ENCODE measurements at regions not wholly inside any gene's neighbourhood (a gene's known extent, or its start where the extent isn't known, plus 50 kb on each side); places are given as distances from the start of the nearest gene placed in this dataset.
"Not testable (repeated sequence)": the region's sequence is repeated elsewhere in the genome, so short reads cannot be mapped to it uniquely, and the experiment has no call there.

DNA sequence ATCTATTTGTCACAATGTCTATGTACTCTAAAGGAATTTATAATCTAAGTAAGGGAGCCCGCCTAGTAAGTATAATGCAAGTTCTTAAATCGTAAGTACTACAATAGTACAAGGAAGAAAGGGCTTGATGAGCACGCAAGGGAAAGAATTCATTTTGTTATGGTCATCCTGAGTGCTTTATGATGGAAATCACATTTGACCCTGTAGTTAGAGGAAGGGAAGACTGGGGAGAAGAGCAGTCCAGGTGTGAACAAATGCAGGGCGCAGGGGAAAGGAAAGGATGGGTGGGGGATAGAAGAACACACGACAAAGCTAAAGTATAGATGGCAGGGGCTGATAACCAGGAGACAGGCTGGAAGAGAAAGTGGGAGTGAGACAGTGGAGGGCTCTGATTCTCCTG is 88.2 kb upstream of the ARMC3 start:
- Histone ChIP-seq H3K4me1 (ENCODE audit: control insufficient read depth, insufficient read depth, low read length) (no peaks in the 10 kb centered on the region), H3K9me3 (ENCODE audit: control insufficient read depth, low read length) (no peaks in the 10 kb centered on the region), H3K27ac (ENCODE audit: low read length) (no peak overlapping the region), H3K4me3 (ENCODE audit: low read length) (no peak overlapping the region), H3K27me3 (ENCODE audit: control insufficient read depth, insufficient read depth) (no peaks in the 10 kb centered on the region)
- ATAC-seq: no peak
- DNase-seq: no peak
- WGBS: 79% methylated on average over 5 of the region's 5 CpGs
- intact Hi-C loops (cut with DNase I): no loop called here

DNA sequence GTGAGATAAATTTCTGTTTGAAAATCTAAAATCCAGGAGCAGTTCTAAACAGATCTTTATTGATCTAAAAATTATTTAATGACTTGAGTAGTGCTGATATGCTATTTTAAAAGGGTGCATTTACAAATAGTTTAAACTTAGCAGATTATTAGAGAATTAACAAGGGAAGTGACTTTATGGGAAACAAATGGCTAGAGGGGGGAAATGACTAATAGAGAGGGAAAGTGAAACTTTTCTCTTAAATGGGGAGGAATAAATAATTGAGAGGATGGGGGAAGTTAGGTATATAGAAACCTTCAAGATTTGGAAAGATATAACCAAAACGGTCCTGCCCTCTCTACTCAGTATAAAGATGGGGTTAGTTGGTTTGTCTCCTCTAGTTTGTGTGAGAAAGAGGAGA is 90.1 kb upstream of the ARMC3 start:
- DNase-seq (no peak), ATAC-seq (no peak)
- intact Hi-C loops (cut with DNase I): no loop called here
- Histone ChIP-seq H3K4me1 (ENCODE audit: control insufficient read depth, insufficient read depth, low read length) (no peaks in the 10 kb centered on the region), H3K4me3 (ENCODE audit: low read length) (no peak overlapping the region), H3K27me3 (ENCODE audit: control insufficient read depth, insufficient read depth) (no peaks in the 10 kb centered on the region), H3K9me3 (ENCODE audit: control insufficient read depth, low read length) (no peaks in the 10 kb centered on the region), H3K27ac (ENCODE audit: low read length) (no peak overlapping the region)
- 64% methylated on average over 1 of the region's 1 CpG for WGBS

DNA sequence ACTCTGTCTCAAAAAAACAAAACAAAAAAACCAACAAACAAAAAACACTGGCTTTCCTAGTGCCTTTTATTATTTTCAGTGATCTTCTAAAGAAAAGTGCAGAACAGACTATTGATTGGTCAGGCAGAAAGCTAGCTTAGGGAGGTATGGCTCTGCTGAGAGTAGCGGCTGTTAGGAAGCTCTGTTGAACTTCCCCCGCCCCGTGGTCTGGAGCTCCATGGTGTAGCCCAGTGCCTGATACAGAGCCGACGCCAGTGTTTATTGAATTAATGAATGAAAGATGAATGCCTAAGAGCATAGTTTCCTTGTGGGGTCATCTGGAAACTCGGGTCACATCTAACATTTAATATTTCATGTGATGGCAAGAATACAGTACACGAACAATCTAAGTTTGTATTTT is 90.5 kb upstream of the ARMC3 start:
- intact Hi-C loops (cut with DNase I): no loop called here
- 79% methylated on average over 7 of the region's 7 CpGs for WGBS
- ATAC-seq: no peak
- Histone ChIP-seq H3K27ac (ENCODE audit: low read length) (no peak overlapping the region), H3K9me3 (ENCODE audit: control insufficient read depth, low read length) (no peaks in the 10 kb centered on the region), H3K27me3 (ENCODE audit: control insufficient read depth, insufficient read depth) (no peaks in the 10 kb centered on the region), H3K4me1 (ENCODE audit: control insufficient read depth, insufficient read depth, low read length) (no peaks in the 10 kb centered on the region), H3K4me3 (ENCODE audit: low read length) (no peak overlapping the region)
- DNase-seq: no peak

DNA sequence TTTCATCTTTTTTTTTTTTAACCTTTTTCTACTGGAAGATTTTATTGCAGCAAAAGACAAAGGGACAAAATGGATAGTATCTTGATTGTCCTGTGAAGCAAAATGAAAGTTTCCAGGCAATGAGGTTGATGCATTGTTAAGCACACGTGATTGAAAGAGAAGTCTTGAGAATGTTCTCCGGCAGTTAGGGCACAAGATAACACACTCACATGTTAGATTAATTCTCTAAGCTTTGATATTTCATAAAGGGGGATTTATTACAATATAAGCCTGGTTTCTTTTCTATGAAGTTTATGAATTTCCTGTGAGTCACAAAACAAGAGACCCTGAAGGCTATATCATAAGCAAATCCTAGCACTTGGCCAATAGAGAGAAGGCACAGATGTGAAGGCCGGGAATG is 93.4 kb upstream of the ARMC3 start:
- intact Hi-C loops (cut with DNase I): no loop called here

DNA sequence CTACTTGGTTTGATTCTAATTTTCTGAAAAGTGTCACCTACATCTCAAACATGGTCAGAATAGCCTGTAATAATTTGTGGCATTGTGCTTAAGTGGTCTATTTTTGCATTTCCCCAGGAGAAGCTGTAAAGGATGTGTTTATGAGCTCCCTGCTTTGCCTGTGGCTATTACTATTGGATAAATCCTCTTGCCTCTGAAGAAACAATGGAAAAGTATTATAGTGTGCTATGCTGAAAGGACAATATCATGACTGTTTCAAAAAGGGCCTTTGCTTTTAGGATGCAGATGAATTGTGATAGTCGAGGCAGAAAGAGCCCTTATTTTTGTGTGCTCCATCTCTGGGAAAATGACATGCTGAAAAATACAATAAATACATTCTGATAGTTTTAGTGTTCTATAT is 94.1 kb upstream of the ARMC3 start:
- Histone ChIP-seq H3K4me3 (ENCODE audit: low read length) (no peak overlapping the region), H3K4me1 (ENCODE audit: control insufficient read depth, insufficient read depth, low read length) (no peaks in the 10 kb centered on the region), H3K9me3 (ENCODE audit: control insufficient read depth, low read length) (no peaks in the 10 kb centered on the region), H3K27ac (ENCODE audit: low read length) (no peak overlapping the region), H3K27me3 (ENCODE audit: control insufficient read depth, insufficient read depth) (no peaks in the 10 kb centered on the region)
- DNase-seq (no peak), ATAC-seq (no peak)
- 69% methylated on average over 1 of the region's 1 CpG for WGBS
- intact Hi-C loops (cut with DNase I): no loop called here

More for the DNA sequence above, 93.4 kb upstream of the ARMC3 start:
- DNase-seq: no peak
- H3K27me3 ChIP-seq (ENCODE audit: control insufficient read depth, insufficient read depth): no peaks in the 10 kb centered on the region
- no peaks in the 10 kb centered on the region for H3K9me3 ChIP-seq (ENCODE audit: control insufficient read depth, low read length)
- H3K4me3 ChIP-seq (ENCODE audit: low read length): no peak overlapping the region
- no peak for ATAC-seq
- 66% methylated on average over 3 of the region's 3 CpGs for WGBS
- H3K27ac ChIP-seq (ENCODE audit: low read length): no peak overlapping the region
- no peaks in the 10 kb centered on the region for H3K4me1 ChIP-seq (ENCODE audit: control insufficient read depth, insufficient read depth, low read length)

DNA sequence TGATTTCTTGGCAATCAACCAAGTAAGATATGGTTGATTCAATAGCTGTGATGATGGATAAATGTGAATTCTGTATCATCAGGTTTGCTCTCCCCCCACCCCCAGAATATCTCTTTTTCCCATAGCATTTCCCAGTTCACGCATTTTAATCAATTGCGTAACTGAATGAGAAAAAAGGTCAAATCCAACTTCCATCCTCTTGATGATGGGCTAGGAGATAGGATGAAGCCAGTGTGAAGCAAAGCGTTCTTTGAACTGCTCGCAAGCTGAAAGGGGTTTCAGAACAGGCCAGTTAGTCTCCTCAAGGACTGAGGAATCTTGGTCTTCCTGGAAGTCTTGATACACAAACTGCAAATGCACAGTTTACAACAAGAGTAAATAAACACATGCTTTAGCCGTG is 94.5 kb upstream of the ARMC3 start:
- ATAC-seq (no peak), DNase-seq (no peak)
- Histone ChIP-seq H3K27ac (ENCODE audit: low read length) (no peak overlapping the region), H3K4me3 (ENCODE audit: low read length) (no peak overlapping the region), H3K27me3 (ENCODE audit: control insufficient read depth, insufficient read depth) (no peaks in the 10 kb centered on the region), H3K4me1 (ENCODE audit: control insufficient read depth, insufficient read depth, low read length) (no peaks in the 10 kb centered on the region), H3K9me3 (ENCODE audit: control insufficient read depth, low read length) (no peaks in the 10 kb centered on the region)
- intact Hi-C loops (cut with DNase I): no loop called here
- WGBS: 91% methylated on average over 5 of the region's 5 CpGs

DNA sequence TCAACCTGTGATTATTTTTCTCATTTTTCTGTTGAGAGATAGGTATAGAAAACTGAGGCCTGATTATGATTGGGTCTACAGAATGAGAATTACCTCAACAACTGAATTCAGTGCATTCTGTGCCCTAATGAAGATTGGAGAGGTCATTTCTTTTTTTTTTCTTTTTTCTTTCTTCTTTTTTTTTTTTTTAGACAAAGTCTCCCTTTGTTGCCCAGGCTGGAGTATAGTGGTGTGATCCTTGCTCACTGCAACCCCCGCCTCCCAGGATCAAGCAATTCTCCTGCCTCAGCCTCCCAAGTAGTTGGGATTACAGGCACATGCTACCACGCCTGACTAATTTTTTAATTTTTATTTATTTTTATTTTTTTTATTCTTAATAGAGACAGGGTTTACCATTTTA is 95.0 kb upstream of the ARMC3 start:
- 98% methylated on average over 2 of the region's 2 CpGs for WGBS
- DNase-seq (no peak), ATAC-seq (no peak)

DNA sequence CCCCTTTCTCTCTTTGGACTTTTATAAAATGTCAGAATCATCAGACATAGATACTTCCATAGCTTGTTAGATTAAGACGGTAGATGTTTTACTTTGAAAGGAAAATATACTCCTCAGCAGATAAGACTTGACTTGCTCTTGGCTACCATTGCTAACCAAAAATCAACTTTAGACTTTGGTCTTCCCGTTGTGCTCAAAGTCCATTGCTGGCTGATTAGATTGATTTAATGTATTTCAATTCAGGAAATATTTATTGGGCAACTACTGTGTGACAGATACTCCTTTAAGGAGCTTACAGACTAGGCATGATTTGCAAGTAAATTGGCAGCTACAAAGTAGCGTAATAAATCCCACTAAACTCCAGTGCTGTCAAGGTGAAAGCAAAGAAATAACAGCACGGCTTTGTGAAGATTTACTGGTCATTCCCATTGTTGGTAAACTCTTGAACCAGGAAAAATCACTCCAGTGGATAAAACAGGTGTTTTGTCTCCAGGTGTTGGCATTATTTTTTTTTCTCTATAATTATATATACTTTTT is 95.7 kb upstream of the ARMC3 start:
- Histone ChIP-seq H3K27ac (ENCODE audit: low read length) (no peak overlapping the region), H3K9me3 (ENCODE audit: control insufficient read depth, low read length) (no peaks in the 10 kb centered on the region), H3K4me3 (ENCODE audit: low read length) (no peak overlapping the region), H3K4me1 (ENCODE audit: control insufficient read depth, insufficient read depth, low read length) (no peaks in the 10 kb centered on the region), H3K27me3 (ENCODE audit: control insufficient read depth, insufficient read depth) (no peaks in the 10 kb centered on the region)
- no peak for ATAC-seq
- no peak for DNase-seq
- 84% methylated on average over 4 of the region's 4 CpGs for WGBS
- intact Hi-C loops (cut with DNase I): no loop called here

More for the DNA sequence above, 95.0 kb upstream of the ARMC3 start:
- intact Hi-C loops (cut with DNase I): no loop called here
- H3K4me3 ChIP-seq (ENCODE audit: low read length): no peak overlapping the region
- H3K4me1 ChIP-seq (ENCODE audit: control insufficient read depth, insufficient read depth, low read length): no peaks in the 10 kb centered on the region
- no peaks in the 10 kb centered on the region for H3K27me3 ChIP-seq (ENCODE audit: control insufficient read depth, insufficient read depth)
- no peaks in the 10 kb centered on the region for H3K9me3 ChIP-seq (ENCODE audit: control insufficient read depth, low read length)
- no peak overlapping the region for H3K27ac ChIP-seq (ENCODE audit: low read length)

DNA sequence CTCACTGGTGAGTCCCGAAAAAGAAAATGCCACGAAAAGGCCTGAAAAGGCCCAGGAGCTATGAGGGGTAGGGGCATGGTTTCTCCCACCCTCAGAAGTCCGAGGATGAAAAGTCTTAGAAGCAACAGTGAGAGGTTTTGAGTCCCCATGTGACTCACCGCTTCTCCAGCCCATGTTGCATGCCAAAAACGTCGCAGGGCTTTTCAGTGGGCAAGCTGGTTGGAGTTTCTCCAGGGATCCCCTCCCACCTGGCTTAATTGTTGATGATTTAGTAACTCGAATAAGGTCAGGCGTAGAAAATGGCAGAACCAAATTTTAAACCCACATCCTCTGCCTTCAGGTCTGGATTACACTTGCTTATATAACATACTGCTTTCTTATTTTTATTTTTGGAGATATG is 96.3 kb upstream of the ARMC3 start:
- Histone ChIP-seq H3K4me1 (ENCODE audit: control insufficient read depth, insufficient read depth, low read length) (no peaks in the 10 kb centered on the region), H3K9me3 (ENCODE audit: control insufficient read depth, low read length) (no peaks in the 10 kb centered on the region), H3K27me3 (ENCODE audit: control insufficient read depth, insufficient read depth) (no peaks in the 10 kb centered on the region), H3K27ac (ENCODE audit: low read length) (no peak overlapping the region), H3K4me3 (ENCODE audit: low read length) (no peak overlapping the region)
- DNase-seq (no peak), ATAC-seq (no peak)
- 88% methylated on average over 8 of the region's 8 CpGs for WGBS
- intact Hi-C loops (cut with DNase I): no loop called here

DNA sequence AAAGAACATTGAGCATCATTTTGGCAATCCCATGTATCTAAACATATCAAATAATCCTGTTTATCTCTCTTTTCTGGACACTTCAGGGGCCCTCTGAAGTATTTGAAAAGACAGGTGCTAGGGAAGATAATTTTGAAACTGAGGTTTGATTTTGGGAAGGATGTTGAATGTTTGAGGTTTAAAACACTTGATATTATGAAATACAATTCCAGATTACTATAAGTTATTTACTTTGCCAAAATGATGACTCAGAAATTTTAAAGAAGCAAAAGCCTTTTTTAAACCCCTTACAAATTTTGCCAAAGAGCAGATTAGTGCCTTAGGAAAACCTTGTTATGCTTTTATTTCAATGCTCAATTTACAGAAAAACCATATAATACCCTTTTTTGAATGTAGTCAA is 99.1 kb upstream of the ARMC3 start:
- intact Hi-C loops (cut with DNase I); H3K4me3 ChIP-seq (ENCODE audit: low read length); H3K27me3 ChIP-seq (ENCODE audit: control insufficient read depth, insufficient read depth); ATAC-seq; DNase-seq; H3K27ac ChIP-seq (ENCODE audit: low read length); H3K4me1 ChIP-seq (ENCODE audit: control insufficient read depth, insufficient read depth, low read length); H3K9me3 ChIP-seq (ENCODE audit: control insufficient read depth, low read length): not testable (repeated sequence)

DNA sequence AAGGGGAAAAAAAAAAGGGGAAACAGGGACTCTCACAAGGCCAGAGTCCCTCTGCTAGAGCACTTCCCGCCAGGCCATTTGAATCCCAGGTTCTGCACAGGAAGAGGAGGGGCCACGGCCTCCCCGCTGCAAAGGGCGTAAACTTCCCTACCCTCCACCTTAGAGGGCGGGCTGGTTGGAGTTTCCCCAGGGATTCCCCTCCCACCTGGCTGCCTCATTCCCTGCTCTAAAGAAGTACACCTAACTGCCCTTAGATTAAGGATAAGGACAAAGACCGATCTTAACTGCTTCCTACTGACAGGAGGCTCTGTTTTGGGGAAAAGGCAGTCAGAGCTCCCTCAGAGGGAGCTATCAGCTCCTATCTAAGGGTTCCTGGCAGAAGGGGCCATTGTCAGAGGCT is 102.0 kb upstream of the ARMC3 start:
- 73% methylated on average over 6 of the region's 6 CpGs for WGBS
- ATAC-seq (peak; percentile 26 to 41), DNase-seq (peak; percentile 33 to 76 (median 64))
- Histone ChIP-seq H3K4me3 (ENCODE audit: low read length) (no peak overlapping the region), H3K27ac (ENCODE audit: low read length) (no peak overlapping the region), H3K27me3 (ENCODE audit: control insufficient read depth, insufficient read depth) (no peaks in the 10 kb centered on the region), H3K4me1 (ENCODE audit: control insufficient read depth, insufficient read depth, low read length) (peaks cover 1% of the 10 kb centered on the region), H3K9me3 (ENCODE audit: control insufficient read depth, low read length) (no peaks in the 10 kb centered on the region)
- intact Hi-C loops (cut with DNase I): no loop called here

DNA sequence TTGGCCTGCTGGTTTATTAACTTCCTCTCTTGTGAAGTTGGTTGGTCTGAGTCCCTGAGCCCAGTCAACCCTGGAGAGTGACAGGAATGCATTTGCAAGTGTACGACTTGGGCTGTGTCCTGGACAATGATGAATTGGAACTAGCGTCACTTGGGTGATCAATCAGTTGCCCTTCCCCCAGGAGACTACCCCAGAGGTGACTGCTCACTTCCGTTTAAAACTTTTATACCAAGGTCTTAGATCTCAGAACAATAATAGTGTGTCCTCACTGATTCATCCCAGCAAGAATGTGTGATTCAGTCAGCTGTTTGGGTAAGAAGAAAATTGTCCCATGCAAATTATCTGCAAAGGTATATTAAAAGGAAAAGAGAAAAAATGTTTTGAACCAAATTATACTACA is 102.9 kb upstream of the ARMC3 start:
- Histone ChIP-seq H3K4me3 (ENCODE audit: low read length) (no peak overlapping the region), H3K27me3 (ENCODE audit: control insufficient read depth, insufficient read depth) (no peaks in the 10 kb centered on the region), H3K9me3 (ENCODE audit: control insufficient read depth, low read length) (no peaks in the 10 kb centered on the region), H3K4me1 (ENCODE audit: control insufficient read depth, insufficient read depth, low read length) (peaks cover 1% of the 10 kb centered on the region), H3K27ac (ENCODE audit: low read length) (no peak overlapping the region)
- 85% methylated on average over 3 of the region's 3 CpGs for WGBS
- DNase-seq: no peak
- ATAC-seq: no peak
- intact Hi-C loops (cut with DNase I): no loop called here
